Sigmoid colon (tissue), 4 donors: ENCODE measurements at regions not wholly inside any gene's neighbourhood (a gene's known extent, or its start where the extent isn't known, plus 50 kb on each side); places are given as distances from the start of the nearest gene placed in this dataset.

Experiments used
- CTCF ChIP-seq, 4 experiments: fragments of 450-650 bp in 3 of 4; fragments of 200-600 bp in 1 of 4; IDR thresholded peaks; one replicate each; pipeline ENCODE4 v1.5.1; 2016 to 2019; ENCODE audit warnings: antibody characterized with exemption in 4 of 4, mild to moderate bottlenecking in 3 of 4, moderate library complexity in 2 of 4
- POLR2A ChIP-seq, 2 donors: fragments of 450-650 bp; IDR thresholded peaks; one replicate each; pipeline ENCODE4 v1.6.1; 2016; ENCODE audit warnings: antibody characterized with exemption in 2 of 2, mild to moderate bottlenecking in 2 of 2, moderate library complexity in 2 of 2
- POLR2AphosphoS5 ChIP-seq, 4 donors: sonication (generic); formaldehyde crosslinking; IDR thresholded peaks; one replicate each; pipeline ENCODE4 v1.6.1; 2017; ENCODE audit warnings: antibody characterized with exemption in 4 of 4

GRCh38 chr18:22742409-22742808, 190.7 kb upstream of the RBBP8 start:
- TF ChIP-seq POLR2A (IDR thresholded peaks at IDR 0.05) (no peak), CTCF (IDR thresholded peaks at IDR 0.05) (no peak), POLR2AphosphoS5 (IDR thresholded peaks at IDR 0.05) (no peak)
